ENCODE measurements at regions not wholly inside any gene's neighbourhood (a gene's known extent, or its start where the extent isn't known, plus 50 kb on each side); places are given as distances from the start of the nearest gene placed in this dataset.

DNA sequence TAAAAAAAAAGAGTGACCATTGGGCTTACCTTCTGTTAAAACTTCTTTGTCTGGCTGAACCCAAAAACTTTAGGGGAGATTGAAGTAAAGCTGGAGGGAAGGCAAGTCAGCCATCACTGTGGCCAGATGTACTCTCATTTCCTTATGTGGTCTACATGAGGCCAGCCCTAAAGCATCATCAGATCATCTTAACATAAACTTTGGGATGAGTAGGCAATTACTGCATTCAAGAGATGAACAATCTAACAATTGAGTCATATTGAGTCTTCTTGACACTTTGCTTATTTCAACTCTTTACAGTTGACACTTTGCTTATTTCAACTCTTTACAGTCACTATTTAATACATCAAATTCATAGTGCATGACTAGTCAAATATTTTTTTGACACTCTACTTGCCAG lies 155.6 kb downstream of the QPCT start:
- no peaks in the 10 kb centered on the region for H3K9me1 ChIP-seq (ENCODE audit: insufficient read depth, low read length)
- peak overlapping the region; percentile 87 for H2BK5ac ChIP-seq (ENCODE audit: low read depth, low read length, poor library complexity, severe bottlenecking)
- no peak overlapping the region; the same call in 1 of the 2 replicates for H3K23ac ChIP-seq (ENCODE audit: low read depth, low read length)
- H2BK20ac ChIP-seq (ENCODE audit: low read depth, low read length): no peak overlapping the region
- H3K27me3 ChIP-seq (ENCODE audit: control insufficient read depth, insufficient read depth, low read length): no peaks in the 10 kb centered on the region
- H2AK9ac ChIP-seq (replicated peaks; ENCODE audit: low read depth, low read length, poor library complexity): no peak overlapping the region
- peaks cover 2% of the 10 kb centered on the region; the same call in 1 of the 2 replicates for H3K4me1 ChIP-seq (ENCODE audit: control insufficient read depth, insufficient read depth, low read length)
- H4K8ac ChIP-seq (ENCODE audit: low read depth in 2 of 2, low read length in 2 of 2): peak overlapping the region; percentile 27 to 59; a peak in 3 of 4 replicates
- no peak overlapping the region for H3K4me3 ChIP-seq (ENCODE audit: insufficient read depth, low read depth, low read length)
- H4K5ac ChIP-seq (ENCODE audit: low read depth, low read length): no peak overlapping the region
- CTCF ChIA-PET: interaction anchor here (1.1 kb wide), 1 partner anchor 377 kb away, joined by 10 read pairs; no protein-coding TSS in a partner anchor
- H3K36me3 ChIP-seq (ENCODE audit: control insufficient read depth, insufficient read depth, low read length): no peaks in the 10 kb centered on the region
- no peaks in the 10 kb centered on the region for H3K9me3 ChIP-seq (ENCODE audit: control insufficient read depth, insufficient read depth, low read length)
- H3K18ac ChIP-seq (ENCODE audit: low read depth, low read length): peak overlapping the region; percentile 98
- no peak overlapping the region for H2AFZ ChIP-seq (replicated peaks; ENCODE audit: low read length, poor library complexity)
- H3K56ac ChIP-seq (ENCODE audit: extremely low read depth, insufficient read depth, low read length): no peak overlapping the region
- H3K79me1 ChIP-seq (ENCODE audit: low read depth in 1 of 2, low read length in 2 of 2): no peaks in the 10 kb centered on the region
- TF ChIP-seq, protein P1, sequence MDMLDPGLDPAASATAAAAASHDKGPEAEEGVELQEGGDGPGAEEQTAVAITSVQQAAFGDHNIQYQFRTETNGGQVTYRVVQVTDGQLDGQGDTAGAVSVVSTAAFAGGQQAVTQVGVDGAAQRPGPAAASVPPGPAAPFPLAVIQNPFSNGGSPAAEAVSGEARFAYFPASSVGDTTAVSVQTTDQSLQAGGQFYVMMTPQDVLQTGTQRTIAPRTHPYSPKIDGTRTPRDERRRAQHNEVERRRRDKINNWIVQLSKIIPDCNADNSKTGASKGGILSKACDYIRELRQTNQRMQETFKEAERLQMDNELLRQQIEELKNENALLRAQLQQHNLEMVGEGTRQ (IDR thresholded peaks at IDR 0.05; ENCODE audit: low read depth, low read length): no peak
- TF ChIP-seq RCOR1 (IDR thresholded peaks at IDR 0.05; ENCODE audit: insufficient replicate concordance, low read length) (no peak), RFX5 (IDR thresholded peaks at IDR 0.05; ENCODE audit: low read depth, low read length) (no peak), MAZ (IDR thresholded peaks at IDR 0.05; ENCODE audit: borderline replicate concordance, low read depth, low read length) (no peak), CHD1 (IDR thresholded peaks at IDR 0.05; ENCODE audit: low read depth, low read length) (no peak), MXI1 (IDR thresholded peaks at IDR 0.05; ENCODE audit: borderline replicate concordance, low read depth, low read length) (no peak), NFE2L2 (IDR thresholded peaks at IDR 0.05; ENCODE audit: low read depth, low read length) (peak; percentile 67), SMC3 (IDR thresholded peaks at IDR 0.05; ENCODE audit: low read depth, low read length) (no peak), MAFK (IDR thresholded peaks at IDR 0.05; ENCODE audit: low read depth, low read length) (no peak; the same call in 1 of the 2 replicates), FOS (IDR thresholded peaks at IDR 0.05; ENCODE audit: low read depth, low read length) (peak; percentile 74), BHLHE40 (IDR thresholded peaks at IDR 0.05; ENCODE audit: low read depth, low read length) (no peak), CEBPB (IDR thresholded peaks at IDR 0.05; ENCODE audit: low read depth, low read length) (peak; percentile 63), POLR2A (IDR thresholded peaks at IDR 0.05; ENCODE audit: low read depth, low read length) (no peak), RAD21 (IDR thresholded peaks at IDR 0.05; ENCODE audit: low read length) (0 out of 2 replicates have a peak, but pooled peaks have one; percentile 21)
- TF ChIP-seq, protein P2, sequence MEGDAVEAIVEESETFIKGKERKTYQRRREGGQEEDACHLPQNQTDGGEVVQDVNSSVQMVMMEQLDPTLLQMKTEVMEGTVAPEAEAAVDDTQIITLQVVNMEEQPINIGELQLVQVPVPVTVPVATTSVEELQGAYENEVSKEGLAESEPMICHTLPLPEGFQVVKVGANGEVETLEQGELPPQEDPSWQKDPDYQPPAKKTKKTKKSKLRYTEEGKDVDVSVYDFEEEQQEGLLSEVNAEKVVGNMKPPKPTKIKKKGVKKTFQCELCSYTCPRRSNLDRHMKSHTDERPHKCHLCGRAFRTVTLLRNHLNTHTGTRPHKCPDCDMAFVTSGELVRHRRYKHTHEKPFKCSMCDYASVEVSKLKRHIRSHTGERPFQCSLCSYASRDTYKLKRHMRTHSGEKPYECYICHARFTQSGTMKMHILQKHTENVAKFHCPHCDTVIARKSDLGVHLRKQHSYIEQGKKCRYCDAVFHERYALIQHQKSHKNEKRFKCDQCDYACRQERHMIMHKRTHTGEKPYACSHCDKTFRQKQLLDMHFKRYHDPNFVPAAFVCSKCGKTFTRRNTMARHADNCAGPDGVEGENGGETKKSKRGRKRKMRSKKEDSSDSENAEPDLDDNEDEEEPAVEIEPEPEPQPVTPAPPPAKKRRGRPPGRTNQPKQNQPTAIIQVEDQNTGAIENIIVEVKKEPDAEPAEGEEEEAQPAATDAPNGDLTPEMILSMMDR (conservative IDR thresholded peaks at IDR 0.05; ENCODE audit: low read depth, low read length): no peak
- TF ChIP-seq, protein P3, sequence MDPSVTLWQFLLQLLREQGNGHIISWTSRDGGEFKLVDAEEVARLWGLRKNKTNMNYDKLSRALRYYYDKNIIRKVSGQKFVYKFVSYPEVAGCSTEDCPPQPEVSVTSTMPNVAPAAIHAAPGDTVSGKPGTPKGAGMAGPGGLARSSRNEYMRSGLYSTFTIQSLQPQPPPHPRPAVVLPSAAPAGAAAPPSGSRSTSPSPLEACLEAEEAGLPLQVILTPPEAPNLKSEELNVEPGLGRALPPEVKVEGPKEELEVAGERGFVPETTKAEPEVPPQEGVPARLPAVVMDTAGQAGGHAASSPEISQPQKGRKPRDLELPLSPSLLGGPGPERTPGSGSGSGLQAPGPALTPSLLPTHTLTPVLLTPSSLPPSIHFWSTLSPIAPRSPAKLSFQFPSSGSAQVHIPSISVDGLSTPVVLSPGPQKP (IDR thresholded peaks at IDR 0.05; ENCODE audit: borderline replicate concordance, low read depth, low read length): no peak
- in situ Hi-C loops (cut with MboI; ENCODE audit: low sequenced_read_pairs): no loop called here
- H2BK15ac ChIP-seq (ENCODE audit: low read depth, low read length): no peak overlapping the region
- H4K91ac ChIP-seq (ENCODE audit: insufficient read depth, low read depth, low read length): no peak overlapping the region
- intact Hi-C loops (cut with micrococcal nuclease): loop anchor here (5.0 kb wide), 1 partner anchor 38 kb away; no protein-coding TSS in a partner anchor
- peak; percentile 96 for ATAC-seq (ENCODE audit: low read depth)
- H3K27ac ChIP-seq (ENCODE audit: insufficient read depth, low read length): peak overlapping the region; percentile 2; the same call in 1 of the 2 replicates
- peak overlapping the region; percentile 88; the same call in 1 of the 2 replicates for H2BK120ac ChIP-seq (ENCODE audit: low read depth, low read length)
- DNase-seq: peak; percentile 96
- H3K9ac ChIP-seq (ENCODE audit: low read depth, low read length): no peak overlapping the region
- H2AK5ac ChIP-seq (ENCODE audit: low read depth, low read length): no peak overlapping the region
- no peak overlapping the region for H3K4me2 ChIP-seq (ENCODE audit: low read depth, low read length)
- dilution Hi-C loops (cut with HindIII; ENCODE audit: low sequenced_read_pairs, unreplicated experiment): no loop called here
- H3K14ac ChIP-seq (replicated peaks; ENCODE audit: low read depth, low read length): no peak overlapping the region
- no TSS peak for BruUV-seq (replicated peaks)
- no peaks in the 10 kb centered on the region for H4K20me1 ChIP-seq (ENCODE audit: insufficient read depth, low read length)
- H3K4ac ChIP-seq (ENCODE audit: low read depth, low read length): peak overlapping the region; percentile 69; the same call in 1 of the 2 replicates
- POLR2A ChIA-PET (ENCODE audit: unreplicated experiment): interaction anchor here (1.3 kb wide), 1 partner anchor 11 kb away, joined by 3 read pairs; no protein-coding TSS in a partner anchor

Data from IMR-90 (cell line).